Retinal pigment epithelial cell (primary cell): ENCODE measurements at regions not wholly inside any gene's neighbourhood (a gene's known extent, or its start where the extent isn't known, plus 50 kb on each side); places are given as distances from the start of the nearest gene placed in this dataset.

Experiments used
- DNase-seq: peaks from one replicate; pipeline ENCODE4 v3.0.0-alpha.2; 2010; ENCODE audit warnings: low read depth
- H3K4me3 ChIP-seq: 2 replicates; pipeline ENCODE4 v1.5.1; 2011; ENCODE audit warnings: mild to moderate bottlenecking, low read length, control low read depth, moderate library complexity
- TF ChIP-seq, protein P1 (sequence below): conservative IDR thresholded peaks from 2 replicates; pipeline ENCODE4 v1.5.1; 2011; ENCODE audit warnings: low read depth, low read length, control low read depth, inconsistent platforms

DNA sequence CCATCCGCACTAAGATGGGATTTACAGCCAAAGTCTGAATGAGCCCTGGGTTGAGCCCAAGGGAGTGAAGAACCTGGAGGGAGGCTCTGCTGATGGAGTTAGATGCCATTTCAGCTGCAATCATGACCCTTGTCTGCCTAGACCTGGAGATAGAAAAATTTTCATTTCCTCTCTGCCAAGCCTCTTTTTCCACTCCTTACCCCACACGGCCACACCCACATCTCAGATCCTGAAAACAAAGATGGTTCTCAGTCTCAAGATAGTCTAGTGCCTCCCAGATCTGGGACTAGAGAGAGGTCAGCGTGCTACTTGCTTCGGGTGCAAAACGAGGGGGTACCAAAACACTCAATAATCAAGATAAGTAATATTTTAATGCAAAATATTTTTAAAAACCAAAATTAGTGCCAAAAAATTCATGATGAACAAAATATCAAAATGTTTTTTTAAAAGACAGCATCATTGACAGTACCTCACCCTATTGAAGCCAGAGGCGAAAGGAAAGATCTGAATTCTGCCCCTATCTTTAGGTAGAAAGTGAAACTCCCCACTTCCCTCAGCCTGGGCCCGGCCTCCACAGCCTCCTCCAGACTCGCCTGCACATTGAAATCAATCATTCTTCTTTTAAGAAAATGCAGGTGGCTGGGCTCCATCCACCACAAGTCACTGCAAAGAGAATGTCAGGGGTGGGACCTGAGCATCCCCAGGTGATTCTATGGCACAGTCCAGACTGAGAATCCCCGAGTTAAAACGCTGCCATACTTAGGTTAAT, 57.8 kb upstream of the GPR45 start:
- H3K4me3 ChIP-seq: no peak overlapping the region
- no peak for DNase-seq
- TF ChIP-seq, protein P1, sequence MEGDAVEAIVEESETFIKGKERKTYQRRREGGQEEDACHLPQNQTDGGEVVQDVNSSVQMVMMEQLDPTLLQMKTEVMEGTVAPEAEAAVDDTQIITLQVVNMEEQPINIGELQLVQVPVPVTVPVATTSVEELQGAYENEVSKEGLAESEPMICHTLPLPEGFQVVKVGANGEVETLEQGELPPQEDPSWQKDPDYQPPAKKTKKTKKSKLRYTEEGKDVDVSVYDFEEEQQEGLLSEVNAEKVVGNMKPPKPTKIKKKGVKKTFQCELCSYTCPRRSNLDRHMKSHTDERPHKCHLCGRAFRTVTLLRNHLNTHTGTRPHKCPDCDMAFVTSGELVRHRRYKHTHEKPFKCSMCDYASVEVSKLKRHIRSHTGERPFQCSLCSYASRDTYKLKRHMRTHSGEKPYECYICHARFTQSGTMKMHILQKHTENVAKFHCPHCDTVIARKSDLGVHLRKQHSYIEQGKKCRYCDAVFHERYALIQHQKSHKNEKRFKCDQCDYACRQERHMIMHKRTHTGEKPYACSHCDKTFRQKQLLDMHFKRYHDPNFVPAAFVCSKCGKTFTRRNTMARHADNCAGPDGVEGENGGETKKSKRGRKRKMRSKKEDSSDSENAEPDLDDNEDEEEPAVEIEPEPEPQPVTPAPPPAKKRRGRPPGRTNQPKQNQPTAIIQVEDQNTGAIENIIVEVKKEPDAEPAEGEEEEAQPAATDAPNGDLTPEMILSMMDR: no peak

GRCh38 chr2:105184420-105184819, 57.1 kb upstream of the GPR45 start:
- H3K4me3 ChIP-seq: no peak overlapping the region
- DNase-seq: no peak
- TF ChIP-seq, protein P1: no peak

GRCh38 chr2:105186967-105187498, 54.5 kb upstream of the GPR45 start:
- no peak for DNase-seq
- H3K4me3 ChIP-seq: no peak overlapping the region
- TF ChIP-seq, protein P1: no peak

DNA sequence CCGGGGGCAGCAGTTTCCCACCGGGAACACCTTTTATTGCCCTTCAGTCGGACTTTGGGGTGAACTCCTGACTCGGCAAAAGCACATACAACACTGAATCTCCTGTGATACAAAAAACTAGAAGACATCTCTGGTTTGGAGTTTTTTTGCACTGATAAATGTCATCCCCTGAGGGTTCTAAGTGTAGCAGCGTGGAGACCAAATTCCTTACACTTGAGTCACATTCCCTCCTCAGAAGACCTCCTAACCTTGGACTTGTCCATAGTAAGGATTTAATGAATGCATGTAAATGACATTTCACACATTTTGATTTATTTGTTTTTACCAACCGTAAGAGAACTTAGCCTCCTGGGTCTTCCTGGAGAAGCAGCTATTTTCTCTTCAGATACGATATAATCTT, 54.0 kb upstream of the GPR45 start:
- DNase-seq: no peak
- no peak overlapping the region for H3K4me3 ChIP-seq
- TF ChIP-seq, protein P1: no peak

GRCh38 chr2:105188343-105188742, 53.2 kb upstream of the GPR45 start:
- no peak for DNase-seq
- H3K4me3 ChIP-seq: no peak overlapping the region
- TF ChIP-seq, protein P1: no peak
